Dedifferentiated amniotic fluid mesenchymal stem cell (primary cell): ENCODE measurements at regions not wholly inside any gene's neighbourhood (a gene's known extent, or its start where the extent isn't known, plus 50 kb on each side); places are given as distances from the start of the nearest gene placed in this dataset.

Source experiments
- DNase-seq: peaks from one replicate; pipeline ENCODE4 v3.0.0-alpha.2; 2016; ENCODE audit errors: extremely low spot score

- no peak for DNase-seq
Measured at GRCh38 chr9:38159599-38159998, 90.6 kb upstream of the SHB start.

GRCh38 chr9:38158628-38159027 lies 89.6 kb upstream of the SHB start:
- no peak for DNase-seq

- no peak for DNase-seq
Measured at GRCh38 chr9:38157711-38158110, 88.7 kb upstream of the SHB start.

GRCh38 chr9:38154501-38155421 lies 85.7 kb upstream of the SHB start:
- no peak for DNase-seq

GRCh38 chr9:38153910-38154291 lies 84.9 kb upstream of the SHB start:
- DNase-seq, result no peak

- DNase-seq, result no peak
Measured at GRCh38 chr9:38153152-38153909, 84.3 kb upstream of the SHB start.

GRCh38 chr9:38149647-38150046 lies 80.6 kb upstream of the SHB start:
- DNase-seq, result no peak

- no peak for DNase-seq
Measured at GRCh38 chr9:38146844-38147243, 77.8 kb upstream of the SHB start.

GRCh38 chr9:38145526-38146053 lies 76.6 kb upstream of the SHB start:
- DNase-seq, result no peak

- peak; percentile 15 for DNase-seq
Measured at GRCh38 chr9:38144421-38144820, 75.4 kb upstream of the SHB start.

- DNase-seq, result peak; percentile 58
Measured at GRCh38 chr9:38141746-38142591, 72.9 kb upstream of the SHB start.

- DNase-seq, result no peak
Measured at GRCh38 chr9:38138276-38138675, 69.2 kb upstream of the SHB start.

- DNase-seq, result no peak
Measured at GRCh38 chr9:38137342-38137741, 68.3 kb upstream of the SHB start.

GRCh38 chr9:38136386-38136785 lies 67.4 kb upstream of the SHB start:
- DNase-seq, result no peak

- DNase-seq, result no peak
Measured at GRCh38 chr9:38134611-38135237, 65.7 kb upstream of the SHB start.

GRCh38 chr9:38133595-38133994 lies 64.6 kb upstream of the SHB start:
- DNase-seq, result no peak

GRCh38 chr9:38132956-38133355 lies 63.9 kb upstream of the SHB start:
- no peak for DNase-seq

- no peak for DNase-seq
Measured at GRCh38 chr9:38131729-38132128, 62.7 kb upstream of the SHB start.

- DNase-seq, result no peak
Measured at GRCh38 chr9:38130724-38131123, 61.7 kb upstream of the SHB start.

GRCh38 chr9:38129366-38129765 lies 60.3 kb upstream of the SHB start:
- DNase-seq, result no peak

- no peak for DNase-seq
Measured at GRCh38 chr9:38128752-38129270, 59.8 kb upstream of the SHB start.
